Karpas-422 (cell line): ENCODE measurements at regions not wholly inside any gene's neighbourhood (a gene's known extent, or its start where the extent isn't known, plus 50 kb on each side); places are given as distances from the start of the nearest gene placed in this dataset.
"Not testable (repeated sequence)": the region's sequence is repeated elsewhere in the genome, so short reads cannot be mapped to it uniquely, and the experiment has no call there.

Source experiments
- DNase-seq: peaks from one replicate; pipeline ENCODE4 v3.0.0-alpha.2; 2015
- H2AFZ ChIP-seq: fragments of 200-600 bp; sonication (generic); 2 replicates; pipeline ENCODE4 v1.6.1; 2014; ENCODE audit warnings: antibody characterized with exemption, low read length, mixed read lengths
- H3K27ac ChIP-seq: fragments of 200-600 bp; sonication (generic); 2 replicates; pipeline ENCODE4 v1.5.1; 2014; ENCODE audit warnings: mild to moderate bottlenecking, low read length, moderate library complexity
- H3K27me3 ChIP-seq: fragments of 200-600 bp; sonication (generic); 2 replicates; pipeline ENCODE4 v1.6.1; 2014; ENCODE audit warnings: low read length, mixed read lengths
- H3K36me3 ChIP-seq: fragments of 200-600 bp; sonication (generic); 2 replicates; pipeline ENCODE4 v1.6.1; 2014; ENCODE audit warnings: low read length, mixed read lengths; ENCODE audit not compliant: insufficient read depth
- H3K4me1 ChIP-seq: fragments of 200-600 bp; sonication (generic); 2 replicates; pipeline ENCODE4 v1.6.1; 2014; ENCODE audit warnings: mild to moderate bottlenecking, low read length, mixed read lengths
- H3K4me2 ChIP-seq: fragments of 200-600 bp; sonication (generic); 2 replicates; pipeline ENCODE4 v1.6.1; 2014; ENCODE audit warnings: low read length, low read depth, mild to moderate bottlenecking; ENCODE audit not compliant: poor library complexity, severe bottlenecking
- H3K4me3 ChIP-seq: fragments of 200-600 bp; sonication (generic); 2 replicates; pipeline ENCODE4 v1.5.1; 2014; ENCODE audit warnings: mild to moderate bottlenecking, antibody characterized with exemption, low read length, mixed read lengths
- H3K79me2 ChIP-seq: fragments of 200-600 bp; sonication (generic); 2 replicates; pipeline ENCODE4 v1.6.1; 2014; ENCODE audit warnings: mild to moderate bottlenecking, low read length, mixed read lengths
- H3K9ac ChIP-seq: fragments of 200-600 bp; sonication (generic); 2 replicates; pipeline ENCODE4 v1.6.0; 2014; ENCODE audit warnings: low read length
- H3K9me2 ChIP-seq: fragments of 200-600 bp; sonication (generic), shearing (Covaris generic); replicated peaks from 2 replicates; pipeline ENCODE4 v1.6.0; 2014; ENCODE audit warnings: mild to moderate bottlenecking, low read length, moderate library complexity; ENCODE audit not compliant: insufficient read depth
- H3K9me3 ChIP-seq: fragments of 300-700, 200-600 bp; sonication (generic); 2 replicates; pipeline ENCODE4 v1.6.1; 2014; ENCODE audit warnings: low read length, mixed read lengths
- H4K20me1 ChIP-seq: fragments of 200-600 bp; sonication (generic); 2 replicates; pipeline ENCODE4 v1.6.1; 2014; ENCODE audit warnings: mild to moderate bottlenecking, antibody characterized with exemption, low read length, low read depth; ENCODE audit not compliant: insufficient read depth

DNA sequence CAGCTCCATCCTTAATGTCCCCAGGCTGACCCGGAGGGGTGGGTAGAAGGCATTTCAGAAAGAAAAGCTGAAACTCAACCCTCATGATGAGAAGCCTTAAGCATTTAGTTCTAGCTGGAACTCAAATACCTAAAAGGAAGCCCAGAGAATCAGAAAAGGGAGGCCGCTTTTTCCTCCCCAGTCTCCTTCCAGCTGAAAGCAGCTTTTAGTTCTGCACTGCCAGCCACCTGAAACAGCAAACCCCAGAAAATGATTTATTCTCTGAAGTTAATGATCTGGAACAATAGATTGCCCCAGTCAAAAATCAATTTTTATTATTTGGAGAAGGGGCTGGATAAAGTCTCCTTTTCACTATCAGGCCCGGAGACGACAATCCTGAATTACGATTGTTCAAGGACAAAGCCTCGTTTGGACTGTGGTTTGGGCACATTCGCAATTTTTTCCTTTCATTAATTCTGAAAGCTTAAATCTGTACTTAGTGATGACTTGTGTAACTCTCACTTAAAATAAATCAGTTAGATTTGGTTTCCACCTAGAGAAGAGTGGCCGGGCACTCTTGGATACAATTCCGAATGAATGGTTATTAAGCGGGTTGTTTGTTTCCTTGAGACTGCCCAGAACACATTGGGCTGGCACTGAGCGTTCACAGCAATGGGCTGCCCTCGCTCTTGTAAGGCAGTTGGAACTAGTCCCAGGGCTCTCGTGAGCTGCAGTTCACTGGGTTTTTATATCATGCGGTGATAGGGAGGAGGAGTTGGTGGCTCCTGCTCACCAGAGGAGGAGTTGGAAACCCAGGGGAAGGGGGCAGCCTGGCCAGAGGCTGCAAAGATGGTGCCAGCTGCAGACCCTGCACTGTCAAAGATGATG lies 262.2 kb downstream of the CCSER2 start:
- H2AFZ ChIP-seq = no peak overlapping the region
- DNase-seq = no peak
- no peaks in the 10 kb centered on the region for H3K79me2 ChIP-seq
- H3K27ac ChIP-seq = no peak overlapping the region
- H3K36me3 ChIP-seq = no peaks in the 10 kb centered on the region
- no peak overlapping the region for H3K4me2 ChIP-seq
- no peaks in the 10 kb centered on the region for H3K4me1 ChIP-seq
- no peak overlapping the region for H3K4me3 ChIP-seq
- no peaks in the 10 kb centered on the region for H3K9me2 ChIP-seq
- no peak overlapping the region for H3K9ac ChIP-seq
- H3K9me3 ChIP-seq = no peaks in the 10 kb centered on the region
- no peaks in the 10 kb centered on the region for H4K20me1 ChIP-seq
- no peaks in the 10 kb centered on the region for H3K27me3 ChIP-seq

DNA sequence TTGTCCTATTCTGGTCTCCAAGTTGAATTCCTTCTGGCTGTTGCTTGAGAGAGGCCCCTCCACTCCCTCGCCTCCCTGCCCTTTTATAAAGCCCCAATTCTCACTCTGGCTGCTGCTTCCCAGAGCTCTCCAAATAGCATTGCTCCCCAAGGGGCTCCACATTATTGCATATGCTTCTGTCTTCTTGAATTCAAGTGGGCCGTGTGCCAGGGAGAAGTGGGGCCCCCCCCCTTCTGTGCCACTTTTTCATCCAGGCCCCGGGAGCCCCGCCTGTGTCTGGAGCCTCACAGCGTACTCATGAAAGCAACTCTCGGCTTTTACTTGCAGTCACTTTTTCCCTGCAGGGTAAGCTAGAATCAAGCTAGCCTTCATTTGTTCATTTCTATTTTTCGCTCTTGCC lies 265.1 kb downstream of the CCSER2 start:
- Histone ChIP-seq H3K79me2 (no peaks in the 10 kb centered on the region), H3K36me3 (no peaks in the 10 kb centered on the region)

DNA sequence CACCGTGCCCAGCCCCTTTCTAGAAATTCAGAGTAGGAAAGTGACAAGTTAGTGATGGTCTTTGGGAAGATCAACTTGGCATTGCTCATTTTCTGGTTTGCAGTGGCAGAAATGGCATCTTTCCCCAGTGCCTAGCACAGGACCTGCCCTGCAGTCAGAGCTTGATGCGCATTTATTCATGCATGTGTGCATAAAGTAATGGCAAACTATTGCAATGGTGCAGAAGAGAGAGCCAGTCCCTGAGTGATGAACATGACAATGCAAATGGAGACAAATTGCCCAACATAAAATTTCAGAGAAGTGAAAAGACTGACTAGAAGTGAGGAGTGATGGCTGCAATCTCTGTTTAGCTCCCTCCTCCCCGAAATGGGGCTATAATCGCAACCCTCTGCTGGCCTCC lies 268.2 kb downstream of the CCSER2 start:
- Histone ChIP-seq H3K27me3 (no peaks in the 10 kb centered on the region), H3K27ac (no peak overlapping the region), H3K4me1 (no peaks in the 10 kb centered on the region), H3K9ac (no peak overlapping the region), H3K79me2 (no peaks in the 10 kb centered on the region), H3K9me2 (no peaks in the 10 kb centered on the region), H3K4me2 (no peak overlapping the region), H3K36me3 (no peaks in the 10 kb centered on the region), H3K4me3 (no peak overlapping the region), H3K9me3 (no peaks in the 10 kb centered on the region), H2AFZ (no peak overlapping the region), H4K20me1 (no peaks in the 10 kb centered on the region)
- DNase-seq = no peak

More for the DNA sequence above, 265.1 kb downstream of the CCSER2 start:
- DNase-seq = no peak
- H3K27me3 ChIP-seq = no peaks in the 10 kb centered on the region
- no peaks in the 10 kb centered on the region for H3K4me1 ChIP-seq
- no peaks in the 10 kb centered on the region for H4K20me1 ChIP-seq
- no peaks in the 10 kb centered on the region for H3K9me3 ChIP-seq
- no peak overlapping the region for H3K4me2 ChIP-seq
- H3K4me3 ChIP-seq = no peak overlapping the region
- no peak overlapping the region for H3K9ac ChIP-seq
- no peak overlapping the region for H2AFZ ChIP-seq
- no peaks in the 10 kb centered on the region for H3K9me2 ChIP-seq
- no peak overlapping the region for H3K27ac ChIP-seq

DNA sequence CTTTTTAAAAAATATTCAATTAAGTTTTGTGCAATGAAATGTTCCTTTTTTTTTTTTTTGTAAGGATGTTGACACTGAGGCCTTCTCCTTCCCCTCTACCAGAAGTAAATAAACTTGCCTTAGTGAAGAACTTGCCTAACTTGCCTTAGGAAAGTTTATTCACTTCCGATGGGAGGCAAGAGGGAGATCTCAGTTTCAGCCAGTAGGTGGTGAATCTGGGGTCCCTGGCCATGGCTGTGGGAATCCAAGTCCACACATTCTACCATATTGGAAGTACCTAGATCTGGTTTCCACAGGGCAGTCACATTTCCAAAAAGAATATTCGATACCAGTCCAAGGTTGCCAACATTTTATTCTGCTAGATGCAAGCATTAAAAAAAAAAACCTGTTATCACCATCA lies 270.9 kb downstream of the CCSER2 start:
- Histone ChIP-seq H3K4me2 (no peak overlapping the region), H3K4me1 (no peaks in the 10 kb centered on the region), H2AFZ (no peak overlapping the region), H3K9me3 (no peaks in the 10 kb centered on the region), H4K20me1 (no peaks in the 10 kb centered on the region), H3K36me3 (no peaks in the 10 kb centered on the region), H3K27me3 (no peaks in the 10 kb centered on the region), H3K9ac (no peak overlapping the region), H3K9me2 (no peaks in the 10 kb centered on the region), H3K4me3 (no peak overlapping the region), H3K79me2 (no peaks in the 10 kb centered on the region), H3K27ac (no peak overlapping the region)
- no peak for DNase-seq

DNA sequence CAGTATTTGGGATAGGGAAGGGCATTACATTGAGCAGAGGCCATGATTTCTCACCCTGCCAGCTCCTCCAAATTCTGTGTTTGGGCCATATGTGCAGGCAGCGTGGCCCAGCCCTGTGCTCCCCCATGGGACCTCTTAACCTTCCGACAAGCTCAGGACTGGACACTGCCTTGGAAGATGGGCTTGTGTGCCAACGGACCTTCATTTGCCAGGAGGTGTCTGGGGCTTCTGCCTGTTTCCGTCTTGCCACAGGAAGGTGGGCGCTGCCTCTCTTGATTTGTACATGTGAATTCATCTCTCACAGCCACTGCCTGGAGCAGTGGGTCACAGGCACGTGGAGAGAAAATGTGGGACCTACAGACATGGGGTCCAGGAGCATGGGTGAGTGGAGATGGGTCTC lies 272.6 kb downstream of the CCSER2 start:
- Histone ChIP-seq H3K9ac (no peak overlapping the region), H4K20me1 (no peaks in the 10 kb centered on the region), H3K4me2 (no peak overlapping the region), H3K79me2 (no peaks in the 10 kb centered on the region), H3K4me3 (no peak overlapping the region), H3K36me3 (no peaks in the 10 kb centered on the region), H3K27ac (no peak overlapping the region), H3K27me3 (no peaks in the 10 kb centered on the region), H3K9me3 (no peaks in the 10 kb centered on the region), H3K9me2 (no peaks in the 10 kb centered on the region), H3K4me1 (no peaks in the 10 kb centered on the region), H2AFZ (no peak overlapping the region)
- no peak for DNase-seq

DNA sequence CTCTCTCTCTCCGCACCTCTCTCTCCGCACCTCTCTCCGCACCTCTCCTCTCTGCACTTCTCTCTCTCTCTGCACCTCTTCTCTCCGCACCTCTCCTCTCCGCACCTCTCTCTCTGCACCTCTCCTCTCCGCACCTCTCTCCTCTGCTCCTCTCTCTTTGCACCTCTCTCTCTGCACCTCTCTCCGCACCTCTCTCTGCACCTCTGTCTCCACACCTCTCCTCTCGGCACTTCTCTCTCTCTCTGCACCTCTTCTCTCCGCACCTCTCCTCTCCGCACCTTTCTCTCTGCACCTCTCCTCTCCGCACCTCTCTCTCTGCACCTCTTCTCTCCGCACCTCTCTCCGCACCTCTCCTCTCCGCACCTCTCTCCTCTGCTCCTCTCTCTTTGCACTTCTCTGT lies 274.2 kb downstream of the CCSER2 start:
- H3K36me3 ChIP-seq, H3K27ac ChIP-seq, H3K9me3 ChIP-seq: not testable (repeated sequence)

DNA sequence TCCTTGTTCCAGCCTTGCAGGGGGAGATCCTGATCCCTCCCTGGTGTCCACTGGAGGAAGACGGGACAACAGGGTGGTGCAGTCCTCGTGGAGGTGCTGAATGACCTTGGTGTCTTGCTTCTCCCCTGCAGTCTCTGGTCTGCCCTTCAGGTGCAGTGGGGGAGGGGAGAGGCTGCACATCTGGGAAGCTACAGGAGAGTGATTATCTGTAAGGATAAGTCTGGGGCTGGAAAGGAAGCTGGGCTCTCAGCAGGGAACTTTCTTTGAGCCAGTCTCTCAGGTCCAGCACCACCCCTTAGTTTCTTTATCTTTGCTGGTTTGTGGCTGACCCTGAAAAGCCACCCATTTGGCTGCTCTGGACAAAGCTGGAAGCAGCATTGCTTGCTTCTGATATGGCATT lies 275.6 kb downstream of the CCSER2 start:
- H4K20me1 ChIP-seq = no peaks in the 10 kb centered on the region
- H3K9me3 ChIP-seq = no peaks in the 10 kb centered on the region
- no peak overlapping the region for H3K4me2 ChIP-seq
- H2AFZ ChIP-seq = no peak overlapping the region
- no peak overlapping the region for H3K4me3 ChIP-seq
- H3K4me1 ChIP-seq = no peaks in the 10 kb centered on the region
- no peak overlapping the region for H3K9ac ChIP-seq
- no peaks in the 10 kb centered on the region for H3K9me2 ChIP-seq
- no peaks in the 10 kb centered on the region for H3K36me3 ChIP-seq
- H3K27me3 ChIP-seq = no peaks in the 10 kb centered on the region
- H3K27ac ChIP-seq = no peak overlapping the region
- no peaks in the 10 kb centered on the region for H3K79me2 ChIP-seq
- DNase-seq = no peak

More for the DNA sequence above, 274.2 kb downstream of the CCSER2 start:
- not testable (repeated sequence) for H3K9me2 ChIP-seq, DNase-seq, H4K20me1 ChIP-seq, H3K79me2 ChIP-seq, H3K27me3 ChIP-seq, H3K4me3 ChIP-seq, H2AFZ ChIP-seq, H3K4me1 ChIP-seq, H3K9ac ChIP-seq, H3K4me2 ChIP-seq

DNA sequence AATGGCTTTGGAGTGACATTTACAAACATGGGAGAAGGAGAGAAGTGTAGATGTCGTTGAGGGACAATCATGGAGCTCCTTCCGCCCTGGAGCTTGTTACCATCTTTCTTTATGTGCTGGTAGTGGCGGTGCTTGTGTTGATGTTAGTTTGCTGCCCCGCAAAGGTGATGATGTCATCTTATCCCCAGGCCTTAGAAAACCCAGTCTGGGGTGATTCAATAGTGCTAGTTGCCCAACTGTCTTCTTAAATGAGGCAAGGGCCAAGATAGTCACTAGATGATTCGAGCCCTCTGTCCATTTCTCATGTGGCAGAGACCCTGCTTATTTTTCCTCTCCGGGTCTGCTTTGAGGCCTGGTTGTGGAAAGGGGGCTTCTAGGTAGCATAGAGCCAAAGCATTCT lies 277.4 kb downstream of the CCSER2 start:
- DNase-seq = no peak
- Histone ChIP-seq H3K36me3 (no peaks in the 10 kb centered on the region), H3K9me2 (no peaks in the 10 kb centered on the region), H3K27ac (no peak overlapping the region), H3K4me2 (no peak overlapping the region), H3K27me3 (no peaks in the 10 kb centered on the region), H4K20me1 (no peaks in the 10 kb centered on the region), H3K79me2 (no peaks in the 10 kb centered on the region), H2AFZ (no peak overlapping the region), H3K9ac (no peak overlapping the region), H3K4me1 (no peaks in the 10 kb centered on the region), H3K9me3 (no peaks in the 10 kb centered on the region), H3K4me3 (no peak overlapping the region)
